Psoas muscle (tissue), 7 donors: ENCODE measurements at regions not wholly inside any gene's neighbourhood (a gene's known extent, or its start where the extent isn't known, plus 50 kb on each side); places are given as distances from the start of the nearest gene placed in this dataset.

Experiments
- ATAC-seq, 4 donors: fragments of 200-7000 bp; cut with Tn5 transposase; one replicate each; pipeline ENCODE4 v1.9.1; 2020; ENCODE audit warnings: moderate library complexity in 3 of 4, mild to moderate bottlenecking in 2 of 4
- DNase-seq, 2 donors: peaks; one replicate each; pipeline ENCODE4 v3.0.0-alpha.2; 2020
- H3K27ac ChIP-seq: fragments of 200-600 bp; one replicate; pipeline ENCODE4 v1.8.0; 2022
- H3K27me3 ChIP-seq, 3 donors: fragments of 200-600 bp in 1 of 3; one replicate each; pipeline versions ENCODE4 v1.6.1 to v1.8.0; 2013 to 2022; ENCODE audit warnings: low read length in 2 of 3, mild to moderate bottlenecking in 2 of 3, moderate library complexity in 1 of 3; ENCODE audit not compliant: insufficient read depth in 3 of 3
- H3K36me3 ChIP-seq, 2 donors: fragments of 200-600 bp in 1 of 2; one replicate each; pipeline versions ENCODE4 v1.6.1 to v1.8.0; 2013 to 2022; ENCODE audit warnings: low read depth in 1 of 2, mild to moderate bottlenecking in 1 of 2, moderate library complexity in 1 of 2; ENCODE audit not compliant: insufficient read depth in 1 of 2
- H3K4me1 ChIP-seq: fragments of 200-600 bp; one replicate; pipeline ENCODE4 v1.8.0; 2022
- H3K4me3 ChIP-seq: fragments of 200-600 bp; one replicate; pipeline ENCODE4 v1.8.0; 2022; ENCODE audit warnings: mild to moderate bottlenecking
- H3K9me3 ChIP-seq: fragments of 200-600 bp; one replicate; pipeline ENCODE4 v1.8.0; 2022
- CTCF ChIP-seq: fragments of 200-600 bp; IDR thresholded peaks from one replicate; pipeline ENCODE4 v1.8.0; 2022; ENCODE audit warnings: antibody characterized with exemption
- WGBS, 3 donors: extraction: QIAGEN DNeasy Blood & Tissue Kit; methylation state at CpG; one replicate each; pipeline versions ENCODE4 v1.1.6 to v1.1.7; 2013; 5-methylcytosine and 5-hydroxymethylcytosine counted together
- intact Hi-C, 2 donors: fragments of 100-400 bp; cut with DNase I; formaldehyde crosslinking; loops; one replicate each; pipeline versions ENCODE4 v1.11.0 to v1.14.2; 2022
- donor health status: healthy with polysubstance abuse.
- donor health status: DM: no; HTN: no; CAD: no; lungs with moderate emphysema.
- donor health status: Bipolar disorder and iron deficiency.
- donor health status: healthy.
- donor health status: DM: yes; HTN: yes; CAD: no.
- donor health status: DM: no; HTN: no; CAD: no.
- donor health status: DM: yes; HTN: yes; CAD: no.

- Histone ChIP-seq H3K27me3 (peaks cover 0 to 5% (median 0%) of the 10 kb centered on the region in 3 donors), H3K9me3 (no peaks in the 10 kb centered on the region), H3K4me3 (no peak overlapping the region), H3K4me1 (no peaks in the 10 kb centered on the region), H3K27ac (no peak overlapping the region), H3K36me3 (no peaks in the 10 kb centered on the region)
- WGBS, 3 donors, result 20 to 43% (median 25%) methylated on average over 1 of the region's 1 CpG
- ATAC-seq (no peak), DNase-seq (no peak)
- no peak for TF ChIP-seq CTCF
- intact Hi-C loops, result no loop called here
These were observed 387.0 kb downstream of the BCOR start for GRCh38 chrX:39710776-39711175.

- Histone ChIP-seq H3K9me3 (no peaks in the 10 kb centered on the region), H3K4me3 (no peak overlapping the region), H3K27me3 (peaks cover 0 to 5% (median 0%) of the 10 kb centered on the region in 3 donors), H3K36me3 (no peaks in the 10 kb centered on the region), H3K27ac (no peak overlapping the region), H3K4me1 (no peaks in the 10 kb centered on the region)
- ATAC-seq, result no peak
- no peak for TF ChIP-seq CTCF
- WGBS, 3 donors, result 86 to 92% (median 92%) methylated on average over 6 of the region's 6 CpGs
- intact Hi-C loops, result no loop called here
- DNase-seq, result no peak
These were observed 383.3 kb downstream of the BCOR start for GRCh38 chrX:39714471-39714870.

- no peaks in the 10 kb centered on the region for H3K36me3 ChIP-seq
- WGBS, 3 donors, result 70 to 84% (median 84%) methylated on average over 7 to 8 of the region's 8 CpGs
- DNase-seq (no peak), ATAC-seq (no peak)
- peaks cover 0 to 5% (median 0%) of the 10 kb centered on the region in 3 donors for H3K27me3 ChIP-seq
- intact Hi-C loops, result no loop called here
- H3K4me1 ChIP-seq, result no peaks in the 10 kb centered on the region
- H3K4me3 ChIP-seq, result no peak overlapping the region
- H3K27ac ChIP-seq, result no peak overlapping the region
- H3K9me3 ChIP-seq, result no peaks in the 10 kb centered on the region
- TF ChIP-seq CTCF, result no peak
These were observed 381.4 kb downstream of the BCOR start for GRCh38 chrX:39716401-39716800.

GRCh38 chrX:39716802-39717540, 380.8 kb downstream of the BCOR start:
- H3K9me3 ChIP-seq, result no peaks in the 10 kb centered on the region
- H3K4me3 ChIP-seq, result no peak overlapping the region
- intact Hi-C loops, result no loop called here
- DNase-seq (no peak), ATAC-seq (no peak)
- WGBS, 3 donors, result 80 to 94% (median 94%) methylated on average over 6 of the region's 6 CpGs
- H3K4me1 ChIP-seq, result no peaks in the 10 kb centered on the region
- TF ChIP-seq CTCF, result no peak
- H3K27ac ChIP-seq, result no peak overlapping the region
- no peaks in the 10 kb centered on the region for H3K36me3 ChIP-seq
- H3K27me3 ChIP-seq, result peaks cover 0 to 2% (median 0%) of the 10 kb centered on the region in 3 donors

GRCh38 chrX:39718981-39719380, 378.8 kb downstream of the BCOR start:
- Histone ChIP-seq H3K27ac (no peak overlapping the region), H3K9me3 (no peaks in the 10 kb centered on the region), H3K4me3 (no peak overlapping the region), H3K36me3 (no peaks in the 10 kb centered on the region), H3K27me3 (peaks cover 0 to 7% (median 0%) of the 10 kb centered on the region in 3 donors), H3K4me1 (no peaks in the 10 kb centered on the region)
- intact Hi-C loops, result no loop called here
- WGBS, 3 donors, result 55 to 62% (median 55%) methylated on average over 2 of the region's 2 CpGs
- DNase-seq (no peak), ATAC-seq (no peak)
- TF ChIP-seq CTCF, result no peak
